Mucosa of rectum (tissue), 2 donors: ENCODE measurements at regions not wholly inside any gene's neighbourhood (a gene's known extent, or its start where the extent isn't known, plus 50 kb on each side); places are given as distances from the start of the nearest gene placed in this dataset.

Source experiments
- H3K27ac ChIP-seq, 2 donors: one replicate each; pipeline ENCODE4 v1.7.0; 2013; ENCODE audit warnings: inconsistent platforms in 2 of 2, low read depth in 2 of 2, low read length in 2 of 2
- H3K27me3 ChIP-seq, 2 donors: one replicate each; pipeline ENCODE4 v1.7.0; 2013; ENCODE audit warnings: low read length in 2 of 2; ENCODE audit not compliant: control insufficient read depth in 2 of 2, insufficient read depth in 2 of 2
- H3K36me3 ChIP-seq, 2 donors: one replicate each; pipeline ENCODE4 v1.7.0; 2013; ENCODE audit warnings: low read length in 2 of 2; ENCODE audit not compliant: control insufficient read depth in 2 of 2, insufficient read depth in 2 of 2
- H3K4me1 ChIP-seq, 2 donors: one replicate each; pipeline ENCODE4 v1.7.0; 2013; ENCODE audit warnings: low read length in 2 of 2, mild to moderate bottlenecking in 1 of 2; ENCODE audit not compliant: control insufficient read depth in 2 of 2, insufficient read depth in 2 of 2
- H3K4me3 ChIP-seq, 2 donors: one replicate each; pipeline ENCODE4 v1.7.0; 2013; ENCODE audit warnings: low read length in 2 of 2
- H3K9ac ChIP-seq, 2 donors: one replicate each; pipeline ENCODE4 v1.7.0; 2013; ENCODE audit warnings: low read length in 2 of 2, low read depth in 1 of 2, mild to moderate bottlenecking in 1 of 2
- H3K9me3 ChIP-seq, 2 donors: one replicate each; pipeline ENCODE4 v1.7.0; 2013; ENCODE audit warnings: low read length in 2 of 2; ENCODE audit not compliant: control insufficient read depth in 2 of 2
- donor health status: healthy.
- donor health status: Normal muscosa, but diverticular disease.

GRCh38 chr9:88233091-88233490, 94.8 kb upstream of the SPATA31C2 start:
- Histone ChIP-seq H3K4me3 (no peak overlapping the region), H3K9ac (no peak overlapping the region), H3K27ac (no peak overlapping the region), H3K36me3 (no peaks in the 10 kb centered on the region), H3K27me3 (no peaks in the 10 kb centered on the region), H3K4me1 (no peaks in the 10 kb centered on the region), H3K9me3 (no peaks in the 10 kb centered on the region)

- Histone ChIP-seq H3K9ac (no peak overlapping the region), H3K27me3 (no peaks in the 10 kb centered on the region), H3K27ac (no peak overlapping the region), H3K36me3 (no peaks in the 10 kb centered on the region), H3K9me3 (no peaks in the 10 kb centered on the region), H3K4me1 (no peaks in the 10 kb centered on the region), H3K4me3 (no peak overlapping the region)
These were observed 92.3 kb upstream of the SPATA31C2 start for GRCh38 chr9:88230612-88231011.

- Histone ChIP-seq H3K36me3 (no peaks in the 10 kb centered on the region), H3K4me1 (no peaks in the 10 kb centered on the region), H3K27ac (no peak overlapping the region), H3K27me3 (no peaks in the 10 kb centered on the region), H3K4me3 (no peak overlapping the region), H3K9ac (no peak overlapping the region), H3K9me3 (no peaks in the 10 kb centered on the region)
These were observed 91.2 kb upstream of the SPATA31C2 start for GRCh38 chr9:88229434-88229833.

- no peaks in the 10 kb centered on the region for H3K4me1 ChIP-seq
- H3K9ac ChIP-seq = no peak overlapping the region
- no peaks in the 10 kb centered on the region for H3K9me3 ChIP-seq
- no peak overlapping the region for H3K27ac ChIP-seq
- H3K4me3 ChIP-seq = no peak overlapping the region
- no peaks in the 10 kb centered on the region for H3K36me3 ChIP-seq
- no peaks in the 10 kb centered on the region for H3K27me3 ChIP-seq
These were observed 86.7 kb upstream of the SPATA31C2 start for GRCh38 chr9:88224938-88225337.

GRCh38 chr9:88221105-88221504, 82.8 kb upstream of the SPATA31C2 start:
- no peak overlapping the region for H3K4me3 ChIP-seq
- no peaks in the 10 kb centered on the region for H3K4me1 ChIP-seq
- no peaks in the 10 kb centered on the region for H3K9me3 ChIP-seq
- no peaks in the 10 kb centered on the region for H3K27me3 ChIP-seq
- no peaks in the 10 kb centered on the region for H3K36me3 ChIP-seq
- no peak overlapping the region for H3K9ac ChIP-seq
- H3K27ac ChIP-seq = peak overlapping the region in 1 of 2 donors; percentile 16

- no peaks in the 10 kb centered on the region for H3K36me3 ChIP-seq
- H3K4me3 ChIP-seq = no peak overlapping the region
- H3K4me1 ChIP-seq = no peaks in the 10 kb centered on the region
- no peak overlapping the region for H3K9ac ChIP-seq
- no peaks in the 10 kb centered on the region for H3K27me3 ChIP-seq
- H3K27ac ChIP-seq = peak overlapping the region in 1 of 2 donors; percentile 16
- no peaks in the 10 kb centered on the region for H3K9me3 ChIP-seq
These were observed 82.4 kb upstream of the SPATA31C2 start for GRCh38 chr9:88220652-88221051.

GRCh38 chr9:88219601-88220000, 81.3 kb upstream of the SPATA31C2 start:
- Histone ChIP-seq H3K9me3 (no peaks in the 10 kb centered on the region), H3K4me3 (no peak overlapping the region), H3K27ac (no peak overlapping the region), H3K4me1 (no peaks in the 10 kb centered on the region), H3K27me3 (no peaks in the 10 kb centered on the region), H3K9ac (no peak overlapping the region), H3K36me3 (no peaks in the 10 kb centered on the region)

- Histone ChIP-seq H3K4me3 (no peak overlapping the region), H3K36me3 (no peaks in the 10 kb centered on the region), H3K4me1 (no peaks in the 10 kb centered on the region), H3K27me3 (no peaks in the 10 kb centered on the region), H3K27ac (no peak overlapping the region), H3K9me3 (no peaks in the 10 kb centered on the region), H3K9ac (no peak overlapping the region)
These were observed 80.5 kb upstream of the SPATA31C2 start for GRCh38 chr9:88218726-88219125.

- H3K4me1 ChIP-seq = no peaks in the 10 kb centered on the region
- no peak overlapping the region for H3K9ac ChIP-seq
- H3K36me3 ChIP-seq = no peaks in the 10 kb centered on the region
- H3K4me3 ChIP-seq = no peak overlapping the region
- H3K9me3 ChIP-seq = no peaks in the 10 kb centered on the region
- H3K27ac ChIP-seq = no peak overlapping the region
- no peaks in the 10 kb centered on the region for H3K27me3 ChIP-seq
These were observed 78.1 kb upstream of the SPATA31C2 start for GRCh38 chr9:88216126-88216995.

GRCh38 chr9:88215196-88216125, 77.2 kb upstream of the SPATA31C2 start:
- no peak overlapping the region for H3K27ac ChIP-seq
- H3K9me3 ChIP-seq = no peaks in the 10 kb centered on the region
- H3K4me1 ChIP-seq = no peaks in the 10 kb centered on the region
- no peaks in the 10 kb centered on the region for H3K27me3 ChIP-seq
- no peaks in the 10 kb centered on the region for H3K36me3 ChIP-seq
- no peak overlapping the region for H3K4me3 ChIP-seq
- H3K9ac ChIP-seq = no peak overlapping the region
